ENCODE measurements at regions not wholly inside any gene's neighbourhood (a gene's known extent, or its start where the extent isn't known, plus 50 kb on each side); places are given as distances from the start of the nearest gene placed in this dataset.

- no peak for DNase-seq (ENCODE audit: low read depth)
- H3K4me3 ChIP-seq (replicated peaks; ENCODE audit: low read depth, low read length): no peak overlapping the region
- no peak for TF ChIP-seq CTCF (IDR thresholded peaks at IDR 0.05; ENCODE audit: low read length, missing control alignments)
These were observed 241.8 kb downstream of the PTH2R start for GRCh38 chr2:208648368-208648767.

- H3K4me3 ChIP-seq (replicated peaks; ENCODE audit: low read depth, low read length): no peak overlapping the region
- DNase-seq (ENCODE audit: low read depth): no peak
- TF ChIP-seq CTCF (IDR thresholded peaks at IDR 0.05; ENCODE audit: low read length, missing control alignments): no peak
These were observed 246.8 kb downstream of the PTH2R start for GRCh38 chr2:208653383-208653782.

- no peak for TF ChIP-seq CTCF (IDR thresholded peaks at IDR 0.05; ENCODE audit: low read length, missing control alignments)
- DNase-seq (ENCODE audit: low read depth): no peak
- no peak overlapping the region for H3K4me3 ChIP-seq (replicated peaks; ENCODE audit: low read depth, low read length)
These were observed 247.5 kb downstream of the PTH2R start for GRCh38 chr2:208654056-208654455.

- TF ChIP-seq CTCF (IDR thresholded peaks at IDR 0.05; ENCODE audit: low read length, missing control alignments): no peak
- H3K4me3 ChIP-seq (replicated peaks; ENCODE audit: low read depth, low read length): no peak overlapping the region
- DNase-seq (ENCODE audit: low read depth): no peak
These were observed 250.9 kb downstream of the PTH2R start for GRCh38 chr2:208657468-208657867.

- TF ChIP-seq CTCF (IDR thresholded peaks at IDR 0.05; ENCODE audit: low read length, missing control alignments): no peak
- H3K4me3 ChIP-seq (replicated peaks; ENCODE audit: low read depth, low read length): no peak overlapping the region
- DNase-seq (ENCODE audit: low read depth): no peak
These were observed 262.8 kb downstream of the PTH2R start for GRCh38 chr2:208669394-208669793.

GRCh38 chr2:208671284-208671683 is 264.7 kb downstream of the PTH2R start:
- TF ChIP-seq CTCF (IDR thresholded peaks at IDR 0.05; ENCODE audit: low read length, missing control alignments): no peak
- H3K4me3 ChIP-seq (replicated peaks; ENCODE audit: low read depth, low read length): no peak overlapping the region
- DNase-seq (ENCODE audit: low read depth): no peak

GRCh38 chr2:208671886-208672680 is 265.5 kb downstream of the PTH2R start:
- H3K4me3 ChIP-seq (replicated peaks; ENCODE audit: low read depth, low read length): no peak overlapping the region
- TF ChIP-seq CTCF (IDR thresholded peaks at IDR 0.05; ENCODE audit: low read length, missing control alignments): no peak
- no peak for DNase-seq (ENCODE audit: low read depth)

Data from fibroblast of pulmonary artery (primary cell).